GM18861 (cell line): ENCODE measurements at regions not wholly inside any gene's neighbourhood (a gene's known extent, or its start where the extent isn't known, plus 50 kb on each side); places are given as distances from the start of the nearest gene placed in this dataset.

Source experiments
- ATAC-seq: cut with Tn5 transposase; IDR thresholded peaks from one replicate; pipeline ENCODE4 v1.9.1; 2021; ENCODE audit not compliant: unreplicated experiment

- no peak for ATAC-seq
Observed at GRCh38 chr3:64957408-64958198, 269.8 kb upstream of the ADAMTS9 start.

- no peak for ATAC-seq
Observed at GRCh38 chr3:64956711-64957325, 269.0 kb upstream of the ADAMTS9 start.

GRCh38 chr3:64954995-64955636, 267.3 kb upstream of the ADAMTS9 start:
- no peak for ATAC-seq

- ATAC-seq, result no peak
Observed at GRCh38 chr3:64945171-64945729, 257.4 kb upstream of the ADAMTS9 start.

- no peak for ATAC-seq
Observed at GRCh38 chr3:64943866-64944265, 256.1 kb upstream of the ADAMTS9 start.

- no peak for ATAC-seq
Observed at GRCh38 chr3:64940596-64941348, 253.0 kb upstream of the ADAMTS9 start.

GRCh38 chr3:64939747-64940450, 252.1 kb upstream of the ADAMTS9 start:
- ATAC-seq, result no peak

- no peak for ATAC-seq
Observed at GRCh38 chr3:64939309-64939708, 251.5 kb upstream of the ADAMTS9 start.

GRCh38 chr3:64936556-64936955, 248.8 kb upstream of the ADAMTS9 start:
- ATAC-seq, result no peak

GRCh38 chr3:64935971-64936370, 248.2 kb upstream of the ADAMTS9 start:
- no peak for ATAC-seq

- ATAC-seq, result no peak
Observed at GRCh38 chr3:64932666-64933342, 245.0 kb upstream of the ADAMTS9 start.

GRCh38 chr3:64932016-64932518, 244.3 kb upstream of the ADAMTS9 start:
- ATAC-seq, result no peak

- no peak for ATAC-seq
Observed at GRCh38 chr3:64930891-64931290, 243.1 kb upstream of the ADAMTS9 start.

- no peak for ATAC-seq
Observed at GRCh38 chr3:64928683-64929082, 240.9 kb upstream of the ADAMTS9 start.

- ATAC-seq, result no peak
Observed at GRCh38 chr3:64927689-64928088, 239.9 kb upstream of the ADAMTS9 start.

GRCh38 chr3:64925575-64925974, 237.8 kb upstream of the ADAMTS9 start:
- ATAC-seq, result no peak

- no peak for ATAC-seq
Observed at GRCh38 chr3:64924961-64925360, 237.2 kb upstream of the ADAMTS9 start.

- ATAC-seq, result no peak
Observed at GRCh38 chr3:64922213-64922612, 234.4 kb upstream of the ADAMTS9 start.

GRCh38 chr3:64921281-64922065, 233.7 kb upstream of the ADAMTS9 start:
- no peak for ATAC-seq
